Umbilical cord (tissue), 1 donor: ENCODE measurements at regions not wholly inside any gene's neighbourhood (a gene's known extent, or its start where the extent isn't known, plus 50 kb on each side); places are given as distances from the start of the nearest gene placed in this dataset.
A peak's percentile ranks its signal among the peaks of the same experiment; 100 is the strongest.
"Not testable (repeated sequence)": the region's sequence is repeated elsewhere in the genome, so short reads cannot be mapped to it uniquely, and the experiment has no call there.

Experiments used
- DNase-seq: peaks from one replicate; pipeline ENCODE4 v3.0.0-alpha.2; 2015; ENCODE audit warnings: low spot score

- DNase-seq, result no peak
Observed at GRCh38 chr16:13798211-13798610, 121.7 kb upstream of the ERCC4 start.

DNA sequence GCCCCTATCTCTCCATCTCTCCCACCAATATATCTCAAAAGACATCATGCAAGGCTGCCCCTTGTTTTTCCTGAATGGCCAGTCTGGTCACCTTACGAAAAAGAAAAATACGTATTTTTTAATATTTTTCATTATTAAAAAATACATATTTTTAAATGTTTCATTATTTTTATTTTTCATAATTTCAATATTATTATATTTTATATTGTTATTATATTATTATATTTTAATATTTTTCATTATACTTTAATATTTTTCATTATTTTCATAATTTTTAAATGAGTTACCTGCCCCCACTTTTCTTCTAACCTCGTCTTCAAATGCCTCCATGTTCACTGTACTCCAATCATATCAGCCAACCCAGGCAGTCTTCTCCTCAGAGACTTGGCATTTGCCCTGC, 116.0 kb upstream of the ERCC4 start:
- no peak for DNase-seq

GRCh38 chr16:13805951-13806350, 114.0 kb upstream of the ERCC4 start:
- no peak for DNase-seq

DNA sequence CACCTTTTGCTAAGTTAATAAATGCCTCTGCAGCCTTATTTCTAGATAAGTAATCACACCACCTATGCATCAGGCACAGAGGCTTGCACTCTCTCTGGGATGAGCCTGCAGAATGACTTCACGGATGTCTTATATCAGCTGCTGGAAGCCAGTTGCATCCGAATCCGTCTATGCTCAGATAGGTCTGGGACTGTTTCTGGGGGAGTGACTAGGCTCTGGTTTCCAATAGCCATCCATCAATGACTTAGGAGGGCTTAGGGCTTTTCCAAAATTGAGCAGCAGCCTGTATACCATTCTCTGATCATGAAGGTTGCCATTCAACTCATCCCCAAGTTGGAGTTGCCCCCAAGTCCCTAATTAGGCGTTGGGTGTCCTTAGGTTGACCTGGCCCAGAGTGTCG, 113.3 kb upstream of the ERCC4 start:
- no peak for DNase-seq

DNA sequence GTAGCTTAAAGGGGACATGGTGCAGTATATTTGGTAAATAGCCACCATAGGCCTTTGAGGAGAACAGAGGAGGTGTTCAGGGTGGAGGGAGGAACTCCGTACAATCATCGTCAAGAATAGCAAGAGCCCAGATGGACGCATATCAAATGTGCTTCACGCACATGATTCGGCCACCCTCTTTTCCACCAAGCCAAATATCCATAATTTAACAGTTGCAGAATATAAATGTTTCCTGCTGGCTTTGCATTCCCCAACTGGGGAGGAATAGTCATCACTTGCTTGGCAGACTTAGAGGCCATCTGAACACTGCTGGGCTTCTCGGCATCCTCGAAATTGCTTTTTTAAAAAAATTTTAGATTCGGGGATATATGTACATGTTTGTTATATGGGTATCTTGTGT, 111.9 kb upstream of the ERCC4 start:
- no peak for DNase-seq

- no peak for DNase-seq
Observed at GRCh38 chr16:13809765-13810164, 110.2 kb upstream of the ERCC4 start.

- DNase-seq, result no peak
Observed at GRCh38 chr16:13811834-13812233, 108.1 kb upstream of the ERCC4 start.

DNA sequence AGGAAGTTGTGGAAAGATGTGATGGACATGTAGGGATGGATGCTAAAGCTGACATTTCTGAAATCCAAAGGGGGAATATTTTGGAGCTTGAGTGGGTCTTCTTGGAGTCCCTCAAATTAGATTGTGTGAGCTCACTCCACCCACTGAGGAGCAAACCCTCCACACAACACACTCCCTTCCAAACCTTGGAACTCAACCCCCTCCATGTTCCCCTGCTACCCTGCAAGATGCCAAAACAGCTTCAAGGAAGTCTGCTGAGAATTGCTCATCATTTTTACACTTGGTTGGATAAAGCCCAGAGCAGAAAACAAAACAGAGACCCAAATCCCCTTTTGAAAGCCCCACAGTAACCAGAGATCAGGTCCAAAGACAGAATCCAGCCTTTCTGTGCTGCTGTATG, 103.3 kb upstream of the ERCC4 start:
- DNase-seq, result no peak

DNA sequence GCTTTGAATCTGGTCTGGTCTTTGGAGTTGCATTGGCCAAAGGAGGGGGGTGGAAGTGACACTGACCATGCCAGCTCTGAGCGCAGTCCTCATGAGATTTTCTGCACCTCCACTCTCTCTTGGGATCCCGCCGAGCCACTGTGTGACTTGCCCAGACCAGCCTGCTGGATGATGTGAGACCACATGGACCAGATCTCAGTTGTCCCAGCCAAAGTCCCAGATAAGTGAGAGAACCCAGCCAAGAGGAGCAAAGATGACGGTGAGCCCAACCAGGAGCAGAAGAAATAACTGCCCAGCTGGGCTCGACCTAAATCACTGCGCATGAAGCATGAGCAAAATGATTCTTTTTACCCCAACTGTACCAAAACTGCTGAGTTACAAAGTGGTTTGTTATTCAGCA, 96.5 kb upstream of the ERCC4 start:
- no peak for DNase-seq

GRCh38 chr16:13829697-13830299, 90.2 kb upstream of the ERCC4 start:
- DNase-seq, result no peak

- DNase-seq, result no peak
Observed at GRCh38 chr16:13833515-13833914, 86.4 kb upstream of the ERCC4 start.

DNA sequence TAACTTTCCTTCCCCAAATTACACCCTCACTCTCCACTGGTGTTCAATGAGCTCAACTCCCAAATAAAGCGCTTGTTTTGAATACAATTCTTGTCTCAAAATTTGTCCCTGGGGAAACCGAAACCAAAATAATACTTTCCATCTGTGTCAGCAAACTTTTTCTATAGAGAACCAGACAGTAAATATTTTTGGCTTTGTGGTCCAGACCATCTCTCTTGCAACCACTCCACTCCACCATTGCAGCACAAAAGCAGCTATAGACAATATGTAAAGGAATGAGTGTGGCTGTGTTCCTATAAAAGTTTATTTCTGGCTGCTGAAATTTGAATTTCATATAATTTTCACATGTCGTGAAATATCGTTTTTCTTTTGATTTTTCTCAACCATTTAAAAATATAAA, 84.6 kb upstream of the ERCC4 start:
- DNase-seq, result no peak

- DNase-seq, result no peak
Observed at GRCh38 chr16:13835935-13836730, 83.8 kb upstream of the ERCC4 start.

DNA sequence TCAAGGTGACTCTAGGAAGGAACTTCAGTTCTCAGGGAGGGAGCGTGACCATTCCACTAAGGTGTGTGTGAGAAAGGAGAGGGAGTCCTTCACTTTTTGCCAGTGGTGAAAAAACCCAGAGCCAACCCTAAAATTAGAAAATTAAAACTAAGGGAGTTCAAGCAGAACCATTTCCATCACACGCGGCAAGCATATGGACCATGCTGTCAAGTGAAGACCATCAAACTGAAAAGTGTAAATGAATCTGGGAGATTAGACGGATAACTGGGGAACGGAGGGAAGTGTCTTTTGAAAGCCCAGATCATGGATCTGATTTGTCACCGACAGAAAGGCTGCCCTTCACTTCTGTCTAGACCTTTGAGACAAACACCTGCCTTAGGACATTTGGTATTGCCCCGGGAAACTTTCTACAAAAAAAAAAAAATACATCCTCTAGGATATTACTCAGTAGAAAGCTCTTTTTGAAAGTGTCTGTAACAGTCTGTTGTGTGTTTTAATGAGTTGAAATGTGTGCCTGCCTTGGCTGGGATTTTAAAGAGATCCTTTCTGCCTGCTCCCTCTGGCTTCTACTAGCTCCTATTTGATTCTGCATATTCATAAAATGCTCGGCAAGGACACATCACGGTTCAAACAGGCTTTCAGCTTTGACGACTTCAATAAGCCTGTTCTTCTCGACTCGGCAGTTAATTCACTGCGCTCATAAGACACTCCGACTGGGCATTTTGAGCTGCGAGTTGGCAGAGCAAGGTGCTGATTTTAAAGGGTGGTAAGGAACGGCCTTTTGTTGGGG, 81.4 kb upstream of the ERCC4 start:
- DNase-seq, result no peak

DNA sequence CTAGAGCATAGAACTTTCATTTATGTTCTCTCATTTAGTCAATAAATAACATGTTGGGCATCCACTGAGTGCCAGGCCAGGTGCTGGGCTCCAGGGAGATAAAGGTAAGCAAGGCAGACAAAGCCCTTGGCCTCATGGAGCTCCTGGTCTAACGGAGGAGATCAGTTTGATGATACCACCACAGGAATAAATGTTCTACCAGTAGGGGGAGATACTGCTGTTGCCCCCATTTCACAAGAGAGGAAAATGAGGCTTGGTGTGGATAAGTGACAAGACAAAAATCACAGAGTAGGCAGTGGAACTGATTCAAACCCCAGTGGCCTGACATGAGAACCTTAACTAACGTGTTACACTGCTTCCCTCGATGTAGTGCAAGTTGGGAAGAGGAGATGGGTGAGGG, 80.4 kb upstream of the ERCC4 start:
- DNase-seq, result no peak

DNA sequence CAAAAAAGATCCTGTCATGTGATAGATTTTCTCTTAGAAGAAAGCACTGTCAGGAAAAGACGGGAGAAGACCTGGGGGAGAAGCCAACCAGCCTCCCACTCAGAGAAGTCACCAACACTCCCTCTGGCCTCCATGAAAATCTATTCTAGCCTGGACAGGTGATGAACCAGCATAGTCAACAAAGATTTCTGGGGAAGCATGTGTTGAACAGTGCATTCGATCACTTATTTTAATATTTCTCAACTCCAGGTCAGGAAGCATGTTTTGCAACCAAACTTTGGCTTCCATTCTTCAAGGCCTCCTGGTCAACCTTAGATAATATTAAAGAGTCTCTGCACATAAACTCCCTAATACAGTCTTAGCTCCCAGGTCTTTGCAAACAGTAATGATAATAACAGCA, 74.7 kb upstream of the ERCC4 start:
- DNase-seq, result no peak

GRCh38 chr16:13848795-13849194, 71.2 kb upstream of the ERCC4 start:
- no peak for DNase-seq

DNA sequence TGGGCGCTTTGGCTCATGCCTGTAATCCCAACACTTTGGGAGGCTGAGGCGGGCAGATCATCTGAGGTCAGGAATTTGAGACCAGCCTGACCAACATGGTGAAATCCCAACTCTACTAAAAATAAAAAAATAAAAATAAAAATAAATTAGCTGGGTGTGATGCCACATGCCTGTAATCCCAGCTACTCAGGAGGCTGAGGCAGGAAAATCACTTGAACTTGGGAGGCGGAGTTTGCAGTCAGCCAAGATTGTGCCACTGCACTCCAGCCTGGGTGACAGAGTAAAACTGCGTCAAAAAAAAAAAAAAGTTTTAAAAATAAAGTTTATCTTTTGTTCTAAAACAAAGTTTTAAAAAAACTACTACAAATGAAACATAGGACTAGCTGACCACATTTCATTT, 69.8 kb upstream of the ERCC4 start:
- DNase-seq, result not testable (repeated sequence)

GRCh38 chr16:13852827-13853226, 67.1 kb upstream of the ERCC4 start:
- no peak for DNase-seq

DNA sequence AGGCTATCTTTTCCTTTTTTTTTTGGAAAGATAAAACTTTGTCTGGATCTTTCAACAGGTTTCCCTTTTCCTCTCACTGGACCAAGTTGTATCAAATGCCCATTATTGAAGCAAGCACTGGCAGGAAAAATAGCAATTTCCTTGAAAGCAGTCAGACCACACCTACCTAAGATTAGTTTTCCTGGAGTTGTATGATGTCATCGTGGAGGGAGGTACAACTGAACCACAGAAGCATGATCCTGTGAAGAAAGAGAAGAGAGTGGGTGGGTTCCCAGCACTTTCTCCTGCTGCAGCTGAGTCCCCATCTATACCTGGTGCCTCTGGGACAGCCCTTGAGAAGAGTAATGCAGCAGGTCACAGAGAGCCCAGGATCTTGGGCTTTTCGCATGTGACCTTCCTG, 63.6 kb upstream of the ERCC4 start:
- peak; percentile 19 for DNase-seq

DNA sequence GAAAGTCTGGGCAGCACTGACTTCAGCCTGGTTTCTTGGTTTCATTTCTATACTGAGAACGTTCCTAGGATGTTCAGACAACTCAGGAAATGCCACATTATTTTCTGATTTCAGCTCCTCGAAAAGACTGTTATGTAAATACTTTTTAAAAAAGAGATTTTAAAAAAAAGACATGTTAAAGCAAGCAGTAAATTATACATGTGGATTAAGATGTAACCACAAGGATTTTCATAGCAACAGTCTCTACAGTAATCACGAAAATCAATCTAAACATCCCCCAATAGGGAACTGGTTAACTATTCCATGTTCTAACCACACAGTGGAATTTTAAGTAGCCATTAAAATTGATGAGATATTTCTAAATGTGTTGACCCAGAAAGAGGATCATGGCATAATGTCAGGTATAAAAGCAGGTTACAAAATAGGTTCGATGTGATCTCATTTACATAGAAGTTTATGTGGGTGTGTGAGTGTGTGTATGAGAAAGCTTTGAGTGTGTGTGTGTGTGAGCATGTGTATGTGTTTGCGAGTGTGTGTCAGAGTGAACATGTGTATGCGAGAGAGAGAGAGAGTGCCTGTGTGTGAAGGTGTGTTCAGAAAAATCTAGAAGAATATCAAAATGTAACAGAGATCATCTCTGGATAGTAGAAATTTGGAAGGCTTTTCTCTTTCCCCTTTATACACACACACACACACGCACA, 63.0 kb upstream of the ERCC4 start:
- peak; percentile 8 for DNase-seq
